NT2/D1 (cell line): ENCODE measurements at regions not wholly inside any gene's neighbourhood (a gene's known extent, or its start where the extent isn't known, plus 50 kb on each side); places are given as distances from the start of the nearest gene placed in this dataset.

ENCODE experiments used
- SUZ12 ChIP-seq: IDR thresholded peaks from 2 replicates; pipeline ENCODE4 v1.6.1; 2011; ENCODE audit not compliant: insufficient read length, insufficient read depth; ENCODE audit errors: extremely low read depth
- YY1 ChIP-seq: IDR thresholded peaks from 2 replicates; pipeline ENCODE4 v1.6.1; 2011; ENCODE audit not compliant: insufficient read length, insufficient read depth
- ZNF274 ChIP-seq: IDR thresholded peaks from 2 replicates; pipeline ENCODE4 v1.6.1; 2011; ENCODE audit warnings: mild to moderate bottlenecking, low read depth, low read length

GRCh38 chr4:58760737-58761136 is 1650.6 kb upstream of the IGFBP7 start:
- no peak for TF ChIP-seq YY1
- no peak for TF ChIP-seq SUZ12
- TF ChIP-seq ZNF274, result no peak
